Endothelial cell of umbilical vein (primary cell): ENCODE measurements at regions not wholly inside any gene's neighbourhood (a gene's known extent, or its start where the extent isn't known, plus 50 kb on each side); places are given as distances from the start of the nearest gene placed in this dataset.

ENCODE experiments used
- BruUV-seq: library from RNA; stranded (reverse); fragments of 400-500 nt; replicated peaks from 2 replicates; lab custom pipeline; 2021; lab: Mats Ljungman, UMichigan
- CTCF ChIA-PET: fragments of 300-600, 350-600 bp; sonication (Branson Sonifier 250); formaldehyde crosslinking; loops from one replicate; lab custom pipeline; 2021; ENCODE audit warnings: antibody characterized with exemption, inconsistent platforms; lab: Charles Lee
- POLR2A ChIA-PET: fragments of 300-600, 350-600 bp; sonication (Branson Sonifier 250); formaldehyde crosslinking; loops from one replicate; lab custom pipeline; 2021; ENCODE audit warnings: antibody characterized with exemption, inconsistent platforms; lab: Charles Lee
- DNase-seq: peaks from one replicate; pipeline ENCODE4 v3.0.0-alpha.2; 2011; ENCODE audit warnings: low read depth, low spot score
- FAIRE-seq: peaks from 2 replicates; lab custom pipeline; 2011; peaks lifted over from hg19 to GRCh38; lab: Jason Lieb, UNC
- H2AFZ ChIP-seq: 2 replicates; pipeline ENCODE4 v1.6.0; 2012; ENCODE audit warnings: low read depth, low read length, control low read depth, inconsistent platforms
- H3K27ac ChIP-seq: 2 replicates; pipeline ENCODE4 v1.5.1; 2011; ENCODE audit warnings: low read depth, mild to moderate bottlenecking, control low read depth, low read length, moderate library complexity; ENCODE audit not compliant: insufficient read depth
- H3K27me3 ChIP-seq, 2 experiments: 2 replicates each; pipeline versions ENCODE4 v1.6.0 to v1.6.1; 2011; ENCODE audit warnings: low read length in 2 of 2, mixed read lengths in 1 of 2; ENCODE audit not compliant: control insufficient read depth in 2 of 2, insufficient read depth in 2 of 2
- H3K36me3 ChIP-seq, 2 experiments: 2 replicates in 1 of 2; 3 replicates in 1 of 2; pipeline ENCODE4 v1.5.1; 2011; ENCODE audit warnings: low read length in 2 of 2, mild to moderate bottlenecking in 1 of 2, moderate library complexity in 1 of 2; ENCODE audit not compliant: control insufficient read depth in 2 of 2, insufficient read depth in 2 of 2; ENCODE audit errors: extremely low read depth in 1 of 2
- H3K4me1 ChIP-seq: 3 replicates; pipeline ENCODE4 v1.5.1; 2011; ENCODE audit warnings: mild to moderate bottlenecking, low read length; ENCODE audit not compliant: control insufficient read depth, insufficient read depth; ENCODE audit errors: extremely low read depth
- H3K4me2 ChIP-seq: 2 replicates; pipeline ENCODE4 v1.6.1; 2011; ENCODE audit warnings: low read length, control low read depth, mixed read lengths; ENCODE audit not compliant: insufficient read depth
- H3K4me3 ChIP-seq, 3 experiments: fragments of 200-600 bp in 1 of 3; sonication (generic), shearing (Covaris generic) in 1 of 3; replicated peaks in 1 of 3; 2 replicates each; pipeline ENCODE4 v1.5.1; 2011 to 2016; ENCODE audit warnings: control low read depth in 3 of 3, low read length in 3 of 3, mild to moderate bottlenecking in 2 of 3, inconsistent platforms in 1 of 3, low read depth in 1 of 3, moderate library complexity in 1 of 3; ENCODE audit not compliant: insufficient read depth in 1 of 3
- H3K79me2 ChIP-seq: 2 replicates; pipeline ENCODE4 v1.6.0; 2012; ENCODE audit warnings: low read length, inconsistent platforms; ENCODE audit not compliant: control insufficient read depth, insufficient read depth
- H3K9ac ChIP-seq: replicated peaks from 2 replicates; pipeline ENCODE3; 2011; ENCODE audit warnings: low read length, control low read depth; ENCODE audit not compliant: insufficient read depth; ENCODE audit errors: extremely low read depth
- H3K9me1 ChIP-seq: replicated peaks from 3 replicates; pipeline ENCODE4 v1.6.0; 2011; ENCODE audit warnings: mild to moderate bottlenecking, low read length; ENCODE audit not compliant: control insufficient read depth, insufficient read depth; ENCODE audit errors: extremely low read depth
- H3K9me3 ChIP-seq: replicated peaks from 2 replicates; pipeline ENCODE4 v1.5.1; 2012; ENCODE audit warnings: low read length, inconsistent platforms; ENCODE audit not compliant: control insufficient read depth, insufficient read depth
- H4K20me1 ChIP-seq: replicated peaks from 2 replicates; pipeline ENCODE3; 2011; ENCODE audit warnings: mild to moderate bottlenecking, low read length; ENCODE audit not compliant: control insufficient read depth, insufficient read depth; ENCODE audit errors: extremely low read depth
- EZH2 ChIP-seq: IDR thresholded peaks from 2 replicates; pipeline ENCODE4 v1.6.1; 2012; ENCODE audit warnings: borderline replicate concordance, low read depth, mild to moderate bottlenecking, moderate library complexity, low read length, inconsistent platforms; ENCODE audit not compliant: severe bottlenecking
- FOS ChIP-seq: IDR thresholded peaks from 2 replicates; pipeline ENCODE4 v1.6.1; 2011; ENCODE audit warnings: mild to moderate bottlenecking, low read length, moderate library complexity, borderline replicate concordance; ENCODE audit not compliant: insufficient read depth
- GATA2 ChIP-seq: IDR thresholded peaks from 2 replicates; pipeline ENCODE4 v1.7.0; 2011; ENCODE audit warnings: low read depth, mild to moderate bottlenecking, moderate library complexity, mixed read lengths, low read length; ENCODE audit not compliant: insufficient read length, insufficient read depth
- JUN ChIP-seq: IDR thresholded peaks from 2 replicates; pipeline ENCODE4 v1.6.1; 2011; ENCODE audit warnings: borderline replicate concordance, low read depth; ENCODE audit not compliant: insufficient read length, insufficient read depth
- MAX ChIP-seq: IDR thresholded peaks from 2 replicates; pipeline ENCODE4 v1.6.1; 2011; ENCODE audit not compliant: insufficient read depth, insufficient read length
- MYC ChIP-seq: IDR thresholded peaks from one replicate; pipeline ENCODE4 v1.6.1; 2011; ENCODE audit warnings: mild to moderate bottlenecking, low read depth, low read length
- POLR2A ChIP-seq: IDR thresholded peaks from 2 replicates; pipeline ENCODE4 v1.6.1; 2012; ENCODE audit warnings: low read depth, mild to moderate bottlenecking, control low read depth, low read length
- POLR2AphosphoS5 ChIP-seq: IDR thresholded peaks from 2 replicates; pipeline ENCODE4 v1.6.1; 2012; ENCODE audit warnings: low read depth, mild to moderate bottlenecking, control low read depth, low read length, moderate library complexity; ENCODE audit not compliant: insufficient read depth
- dilution Hi-C: fragments of 300-500 bp; cut with MboI; formaldehyde crosslinking; loops from one replicate; pipeline ENCODE4 v1.15.0; 2019; ENCODE audit warnings: low sequenced_read_pairs; ENCODE audit not compliant: extremely low pct_ligation_motif_present
- intact Hi-C: fragments of 100-400 bp; cut with micrococcal nuclease; formaldehyde crosslinking; loops from one replicate; pipeline ENCODE4 v1.10.0; 2022
- TF ChIP-seq, protein P1 (sequence below), 2 donors: IDR thresholded peaks; 1 replicate in 1 of 2; 2 replicates in 1 of 2; pipeline ENCODE4 v1.5.1; 2011; ENCODE audit warnings: low read length in 2 of 2, mild to moderate bottlenecking in 2 of 2, moderate library complexity in 2 of 2, control low read depth in 1 of 2, inconsistent platforms in 1 of 2, low read depth in 1 of 2; ENCODE audit not compliant: insufficient read depth in 1 of 2; ENCODE audit errors: extremely low read depth in 1 of 2

DNA sequence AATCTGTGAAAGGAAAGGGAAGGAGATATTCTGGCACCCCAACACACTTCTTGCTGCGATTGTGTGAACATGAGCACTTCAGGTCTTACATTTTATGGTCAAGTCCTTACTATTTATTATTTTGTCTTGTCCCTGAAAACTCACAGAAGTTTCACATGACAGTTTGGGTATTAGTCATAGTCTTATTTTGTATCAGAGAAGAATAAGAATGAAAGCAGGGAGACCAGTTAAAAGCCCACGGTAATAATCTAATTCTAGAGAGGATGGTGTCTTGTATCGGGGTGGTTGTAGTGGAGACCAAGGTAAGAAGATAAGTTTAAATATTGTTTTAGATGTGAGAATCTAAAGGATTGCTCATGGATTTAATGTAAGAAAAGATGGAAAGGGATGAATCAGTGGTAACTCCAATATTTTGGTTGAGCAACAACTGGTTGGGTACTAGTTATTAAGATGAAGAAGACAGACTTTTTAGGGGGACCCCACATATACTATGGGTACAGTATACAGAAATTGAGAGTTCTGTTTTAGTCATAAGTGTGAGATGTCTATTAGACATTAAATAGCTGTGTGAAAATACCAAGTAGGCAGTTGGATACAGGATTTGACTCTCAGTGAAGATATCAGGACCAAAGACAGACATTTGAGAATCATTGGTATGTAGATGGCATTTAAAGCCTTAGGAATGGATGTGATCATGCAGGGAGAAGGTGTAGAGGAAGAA lies 227.6 kb downstream of the MFSD1 start:
- H3K4me3 ChIP-seq: no peak overlapping the region
- no peaks in the 10 kb centered on the region for H4K20me1 ChIP-seq
- ChIA-PET CTCF (no interaction called here), POLR2A (no interaction called here)
- H3K4me1 ChIP-seq: no peaks in the 10 kb centered on the region
- dilution Hi-C loops (no loop called here), intact Hi-C loops (no loop called here)
- TF ChIP-seq, protein P1, sequence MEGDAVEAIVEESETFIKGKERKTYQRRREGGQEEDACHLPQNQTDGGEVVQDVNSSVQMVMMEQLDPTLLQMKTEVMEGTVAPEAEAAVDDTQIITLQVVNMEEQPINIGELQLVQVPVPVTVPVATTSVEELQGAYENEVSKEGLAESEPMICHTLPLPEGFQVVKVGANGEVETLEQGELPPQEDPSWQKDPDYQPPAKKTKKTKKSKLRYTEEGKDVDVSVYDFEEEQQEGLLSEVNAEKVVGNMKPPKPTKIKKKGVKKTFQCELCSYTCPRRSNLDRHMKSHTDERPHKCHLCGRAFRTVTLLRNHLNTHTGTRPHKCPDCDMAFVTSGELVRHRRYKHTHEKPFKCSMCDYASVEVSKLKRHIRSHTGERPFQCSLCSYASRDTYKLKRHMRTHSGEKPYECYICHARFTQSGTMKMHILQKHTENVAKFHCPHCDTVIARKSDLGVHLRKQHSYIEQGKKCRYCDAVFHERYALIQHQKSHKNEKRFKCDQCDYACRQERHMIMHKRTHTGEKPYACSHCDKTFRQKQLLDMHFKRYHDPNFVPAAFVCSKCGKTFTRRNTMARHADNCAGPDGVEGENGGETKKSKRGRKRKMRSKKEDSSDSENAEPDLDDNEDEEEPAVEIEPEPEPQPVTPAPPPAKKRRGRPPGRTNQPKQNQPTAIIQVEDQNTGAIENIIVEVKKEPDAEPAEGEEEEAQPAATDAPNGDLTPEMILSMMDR (IDR thresholded peaks at IDR 0.05; ENCODE audit: extremely low read depth in 1 of 2, insufficient read depth in 1 of 2, low read depth in 1 of 2, low read length in 2 of 2): no peak
- no peak for TF ChIP-seq MYC
- no peak for TF ChIP-seq POLR2AphosphoS5
- TF ChIP-seq EZH2: no peak
- no peak for TF ChIP-seq GATA2
- TF ChIP-seq JUN: no peak
- no peak for TF ChIP-seq POLR2A
- TF ChIP-seq MAX: no peak
- no peak for TF ChIP-seq FOS
- no peak overlapping the region for H3K9ac ChIP-seq
- no peaks in the 10 kb centered on the region for H3K36me3 ChIP-seq
- FAIRE-seq (no peak), DNase-seq (no peak)
- no peak overlapping the region for H3K4me2 ChIP-seq
- no peaks in the 10 kb centered on the region for H3K9me3 ChIP-seq
- no peaks in the 10 kb centered on the region for H3K27me3 ChIP-seq
- H3K9me1 ChIP-seq: no peaks in the 10 kb centered on the region
- no peak overlapping the region for H2AFZ ChIP-seq
- H3K79me2 ChIP-seq: no peaks in the 10 kb centered on the region
- no TSS peak for BruUV-seq
- H3K27ac ChIP-seq: no peak overlapping the region
